ENCODE measurements at regions not wholly inside any gene's neighbourhood (a gene's known extent, or its start where the extent isn't known, plus 50 kb on each side); places are given as distances from the start of the nearest gene placed in this dataset.

DNA sequence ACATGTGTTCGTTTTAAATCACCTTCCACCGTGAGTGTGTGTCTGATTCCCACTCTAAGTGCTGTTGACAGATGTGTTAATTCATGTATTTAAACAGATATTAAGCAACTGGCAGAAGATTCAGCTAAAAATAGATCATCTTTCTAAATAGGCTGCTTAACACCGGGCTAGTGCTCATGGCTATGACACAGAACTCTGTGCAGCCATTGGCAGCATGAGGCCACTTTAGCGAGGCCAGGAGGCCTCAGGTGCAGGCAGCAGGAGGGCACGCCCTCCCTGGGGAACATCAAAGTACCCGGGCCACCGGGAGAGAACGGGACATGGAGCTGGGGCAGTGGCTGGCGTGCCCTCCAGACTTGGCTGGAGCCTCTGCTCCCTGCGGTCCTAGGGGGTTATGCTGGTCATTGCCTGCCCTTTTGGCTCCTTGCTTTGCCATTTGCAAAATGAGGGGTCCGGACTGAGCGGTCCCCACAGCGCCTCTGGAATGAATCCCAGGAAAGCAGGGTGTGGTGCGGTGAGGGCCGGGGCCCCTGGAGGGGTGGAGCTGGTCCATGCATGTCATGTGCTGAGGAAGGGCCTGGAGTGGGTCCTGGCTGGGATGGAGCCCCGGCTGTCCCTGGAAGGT lies 62.8 kb upstream of the HDAC4 start:
- no peak overlapping the region for H3K4me3 ChIP-seq (ENCODE audit: low read length)
- no peak for DNase-seq (ENCODE audit: low read depth)
- TF ChIP-seq, protein P1, sequence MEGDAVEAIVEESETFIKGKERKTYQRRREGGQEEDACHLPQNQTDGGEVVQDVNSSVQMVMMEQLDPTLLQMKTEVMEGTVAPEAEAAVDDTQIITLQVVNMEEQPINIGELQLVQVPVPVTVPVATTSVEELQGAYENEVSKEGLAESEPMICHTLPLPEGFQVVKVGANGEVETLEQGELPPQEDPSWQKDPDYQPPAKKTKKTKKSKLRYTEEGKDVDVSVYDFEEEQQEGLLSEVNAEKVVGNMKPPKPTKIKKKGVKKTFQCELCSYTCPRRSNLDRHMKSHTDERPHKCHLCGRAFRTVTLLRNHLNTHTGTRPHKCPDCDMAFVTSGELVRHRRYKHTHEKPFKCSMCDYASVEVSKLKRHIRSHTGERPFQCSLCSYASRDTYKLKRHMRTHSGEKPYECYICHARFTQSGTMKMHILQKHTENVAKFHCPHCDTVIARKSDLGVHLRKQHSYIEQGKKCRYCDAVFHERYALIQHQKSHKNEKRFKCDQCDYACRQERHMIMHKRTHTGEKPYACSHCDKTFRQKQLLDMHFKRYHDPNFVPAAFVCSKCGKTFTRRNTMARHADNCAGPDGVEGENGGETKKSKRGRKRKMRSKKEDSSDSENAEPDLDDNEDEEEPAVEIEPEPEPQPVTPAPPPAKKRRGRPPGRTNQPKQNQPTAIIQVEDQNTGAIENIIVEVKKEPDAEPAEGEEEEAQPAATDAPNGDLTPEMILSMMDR (IDR thresholded peaks at IDR 0.05; ENCODE audit: insufficient read depth, low read depth, low read length, missing control alignments), result no peak

DNA sequence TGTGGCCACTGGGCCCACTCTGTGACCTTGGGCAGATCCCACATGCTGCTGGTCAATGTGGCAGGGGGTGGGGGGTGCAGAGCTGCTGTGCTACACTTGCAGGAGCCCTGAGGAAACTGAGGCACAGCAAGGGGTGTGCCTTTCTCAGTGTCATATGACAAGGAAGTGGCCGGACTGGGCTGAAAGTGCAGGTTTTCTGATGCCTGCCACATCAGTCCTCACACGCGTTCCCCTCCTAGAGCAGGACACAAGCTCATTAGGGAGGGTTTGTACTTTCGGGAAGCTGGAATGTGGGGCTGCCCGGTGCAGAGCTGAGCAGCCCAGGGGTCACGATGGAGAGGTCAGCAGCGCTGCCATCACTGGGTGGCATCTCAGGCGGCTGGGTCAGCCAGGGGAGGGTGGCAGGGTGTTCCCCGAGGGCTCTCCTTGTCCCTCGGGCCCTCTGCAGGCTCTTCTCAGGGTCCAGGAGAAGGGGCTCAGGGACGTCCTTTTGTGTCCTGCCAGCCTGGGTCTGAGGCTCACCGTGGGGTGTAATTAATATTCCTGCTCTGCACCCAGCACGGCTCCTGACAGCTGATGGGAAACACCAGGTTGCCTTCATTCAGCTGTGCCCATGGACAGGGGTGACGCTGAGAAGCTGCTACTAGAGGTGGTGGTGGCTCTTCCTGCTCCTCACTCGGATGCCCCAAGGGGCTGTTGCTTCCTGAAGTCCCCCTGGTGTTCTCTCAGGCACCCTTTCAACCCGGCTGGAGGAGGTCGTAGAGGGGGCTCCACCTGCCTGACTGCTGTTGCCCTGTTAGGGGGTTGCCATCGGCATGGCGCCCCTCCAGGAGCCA lies 62.1 kb upstream of the HDAC4 start:
- no peak for DNase-seq (ENCODE audit: low read depth)
- H3K4me3 ChIP-seq (ENCODE audit: low read length), result no peak overlapping the region
- TF ChIP-seq, protein P1 (IDR thresholded peaks at IDR 0.05; ENCODE audit: insufficient read depth, low read depth, low read length, missing control alignments), result no peak

DNA sequence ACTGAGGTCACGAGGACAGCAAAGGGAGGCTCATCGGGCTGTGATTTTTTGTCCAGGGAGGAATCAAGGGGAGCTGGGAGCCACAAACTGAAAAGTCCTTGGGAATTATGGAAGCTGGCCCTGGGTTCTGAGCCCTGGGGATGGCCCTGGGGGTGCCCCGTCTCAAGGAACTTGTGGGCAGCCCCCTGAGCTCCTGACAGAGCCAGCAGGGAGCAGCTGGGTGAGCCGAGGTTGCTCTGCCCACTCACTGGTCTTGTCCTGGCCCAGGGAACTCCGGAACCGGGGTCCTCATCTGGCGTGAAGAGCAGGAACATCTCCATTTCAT lies 61.3 kb upstream of the HDAC4 start:
- TF ChIP-seq, protein P1 (IDR thresholded peaks at IDR 0.05; ENCODE audit: insufficient read depth, low read depth, low read length, missing control alignments), result no peak
- no peak overlapping the region for H3K4me3 ChIP-seq (ENCODE audit: low read length)
- DNase-seq (ENCODE audit: low read depth), result no peak

DNA sequence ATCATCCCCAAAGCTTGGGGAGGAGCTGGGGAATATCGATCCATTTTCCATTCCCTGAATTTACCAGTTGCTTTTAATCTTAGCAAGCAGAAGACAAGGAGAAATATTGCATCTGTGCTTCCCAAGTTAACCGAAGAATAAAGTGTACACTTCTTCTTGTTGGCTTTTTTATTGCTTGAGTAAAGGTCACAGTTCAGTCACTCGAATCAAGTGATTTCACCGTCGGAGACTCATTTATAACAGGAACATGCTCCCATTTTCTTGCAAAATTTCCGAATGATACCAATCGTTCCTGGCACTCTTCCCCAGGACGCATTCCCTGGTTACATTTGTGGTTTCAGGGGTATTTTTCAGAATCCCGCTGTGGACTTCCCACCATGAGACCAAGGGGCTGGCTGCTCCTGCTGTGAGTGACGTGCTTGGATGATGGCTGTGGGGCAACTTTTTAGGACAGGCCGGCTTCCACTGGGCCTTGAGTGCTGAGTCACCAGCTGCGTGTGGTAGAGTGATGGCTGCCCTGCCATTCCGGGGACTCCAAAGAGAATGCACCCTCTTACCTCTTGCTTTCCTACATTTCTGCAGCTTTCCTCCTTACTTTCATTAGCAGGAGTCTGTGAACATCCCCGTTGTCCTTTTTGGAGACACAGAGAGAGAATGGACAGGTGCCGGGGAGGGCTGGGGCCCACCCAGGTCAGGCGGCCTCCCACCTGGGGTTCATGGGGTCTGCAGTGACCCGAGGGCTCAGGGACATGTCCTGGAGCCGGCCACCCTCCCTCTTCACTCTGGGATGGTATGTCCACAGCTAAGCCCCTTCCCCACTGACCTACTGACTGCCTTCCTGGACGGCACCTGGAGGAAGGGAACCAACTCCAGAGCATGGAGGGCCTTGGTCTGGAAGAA lies 60.7 kb upstream of the HDAC4 start:
- no peak overlapping the region for H3K4me3 ChIP-seq (ENCODE audit: low read length)
- no peak for DNase-seq (ENCODE audit: low read depth)
- TF ChIP-seq, protein P1 (IDR thresholded peaks at IDR 0.05; ENCODE audit: insufficient read depth, low read depth, low read length, missing control alignments), result no peak

DNA sequence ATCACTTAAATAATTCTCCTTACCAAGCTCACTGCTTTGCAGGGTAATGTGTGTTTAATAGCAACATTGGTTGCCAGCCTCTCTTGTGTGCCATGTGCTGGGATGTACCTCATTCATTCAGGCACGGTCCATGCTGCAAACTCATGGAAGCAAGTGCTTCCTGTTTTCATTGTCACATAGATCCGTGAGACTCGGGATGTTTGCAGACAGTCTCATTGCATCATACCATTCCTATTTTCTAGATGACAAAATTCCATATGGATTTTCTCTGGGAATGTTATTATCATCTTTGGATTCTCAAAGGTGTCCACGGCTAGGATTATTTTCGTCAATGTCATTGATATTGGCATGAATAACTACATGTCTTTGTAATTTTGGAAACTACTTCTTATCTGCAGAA lies 60.0 kb upstream of the HDAC4 start:
- no peak for DNase-seq (ENCODE audit: low read depth)

DNA sequence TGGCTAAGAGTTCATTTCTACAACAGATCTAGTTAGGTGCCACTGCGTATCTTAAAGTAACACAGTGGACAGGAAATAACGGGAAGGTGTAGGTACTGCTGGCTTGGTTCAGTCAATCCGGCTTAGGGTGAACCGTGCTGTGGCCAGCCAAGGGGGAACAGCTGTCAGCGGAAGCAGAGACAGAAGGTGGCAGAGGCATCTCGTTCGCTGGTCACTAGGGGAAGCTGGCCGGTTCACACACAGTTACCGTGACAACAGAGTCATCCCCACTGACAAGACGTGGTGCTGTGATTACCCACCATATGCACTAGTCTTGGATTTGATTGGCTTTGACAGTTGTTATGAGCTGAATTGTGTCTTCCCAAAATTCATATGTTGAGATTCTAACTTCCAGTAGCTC lies 58.8 kb upstream of the HDAC4 start:
- H3K4me3 ChIP-seq (ENCODE audit: low read length), result no peak overlapping the region
- TF ChIP-seq, protein P1 (IDR thresholded peaks at IDR 0.05; ENCODE audit: insufficient read depth, low read depth, low read length, missing control alignments), result no peak
- DNase-seq (ENCODE audit: low read depth), result no peak

More for the DNA sequence above, 60.0 kb upstream of the HDAC4 start:
- TF ChIP-seq, protein P1 (IDR thresholded peaks at IDR 0.05; ENCODE audit: insufficient read depth, low read depth, low read length, missing control alignments), result no peak
- no peak overlapping the region for H3K4me3 ChIP-seq (ENCODE audit: low read length)
